Activated CD8-positive, alpha-beta memory T cell treated with anti-CD3 and anti-CD28 coated beads for 4 hours (primary cell): ENCODE measurements at regions not wholly inside any gene's neighbourhood (a gene's known extent, or its start where the extent isn't known, plus 50 kb on each side); places are given as distances from the start of the nearest gene placed in this dataset.
"Not testable (repeated sequence)": the region's sequence is repeated elsewhere in the genome, so short reads cannot be mapped to it uniquely, and the experiment has no call there.

Experiments
- DNase-seq, 2 donors: peaks; one replicate each; pipeline ENCODE4 v3.0.0-alpha.2; 2020; ENCODE audit warnings: low read depth in 2 of 2

- no peak for DNase-seq
These were observed 180.2 kb upstream of the SOX6 start for GRCh38 chr11:16536513-16536912.

- DNase-seq = no peak
These were observed 172.3 kb upstream of the SOX6 start for GRCh38 chr11:16528639-16529038.

GRCh38 chr11:16527525-16528246 lies 171.3 kb upstream of the SOX6 start:
- no peak for DNase-seq

- DNase-seq = no peak
These were observed 170.6 kb upstream of the SOX6 start for GRCh38 chr11:16526947-16527346.

GRCh38 chr11:16520713-16521112 lies 164.4 kb upstream of the SOX6 start:
- DNase-seq = not testable (repeated sequence)

- DNase-seq = no peak
These were observed 156.5 kb upstream of the SOX6 start for GRCh38 chr11:16512899-16513241.

- DNase-seq = no peak
These were observed 156.0 kb upstream of the SOX6 start for GRCh38 chr11:16512198-16512898.

- DNase-seq = no peak
These were observed 155.1 kb upstream of the SOX6 start for GRCh38 chr11:16511116-16512114.

GRCh38 chr11:16505481-16505880 lies 149.1 kb upstream of the SOX6 start:
- no peak for DNase-seq

GRCh38 chr11:16503891-16504290 lies 147.5 kb upstream of the SOX6 start:
- DNase-seq = not testable (repeated sequence)

GRCh38 chr11:16494918-16495691 lies 138.8 kb upstream of the SOX6 start:
- no peak for DNase-seq

GRCh38 chr11:16484434-16484833 lies 128.1 kb upstream of the SOX6 start:
- DNase-seq = no peak

GRCh38 chr11:16474659-16475058 lies 118.3 kb upstream of the SOX6 start:
- no peak for DNase-seq

GRCh38 chr11:16469968-16470367 lies 113.6 kb upstream of the SOX6 start:
- DNase-seq = no peak

- DNase-seq = no peak
These were observed 112.5 kb upstream of the SOX6 start for GRCh38 chr11:16468735-16469453.

- no peak for DNase-seq
These were observed 104.2 kb upstream of the SOX6 start for GRCh38 chr11:16460508-16460907.

- DNase-seq = no peak
These were observed 100.0 kb upstream of the SOX6 start for GRCh38 chr11:16456366-16456765.

- DNase-seq = no peak
These were observed 98.0 kb upstream of the SOX6 start for GRCh38 chr11:16454289-16454863.

GRCh38 chr11:16448123-16448717 lies 91.9 kb upstream of the SOX6 start:
- DNase-seq = no peak

- no peak for DNase-seq
These were observed 85.1 kb upstream of the SOX6 start for GRCh38 chr11:16441461-16441860.
